GM21717 (cell line): ENCODE measurements at regions not wholly inside any gene's neighbourhood (a gene's known extent, or its start where the extent isn't known, plus 50 kb on each side); places are given as distances from the start of the nearest gene placed in this dataset.
"Not testable (repeated sequence)": the region's sequence is repeated elsewhere in the genome, so short reads cannot be mapped to it uniquely, and the experiment has no call there.

Experiments used
- ATAC-seq: cut with Tn5 transposase; IDR thresholded peaks from one replicate; pipeline ENCODE4 v1.9.1; 2021; ENCODE audit warnings: mild to moderate bottlenecking, moderate library complexity; ENCODE audit not compliant: unreplicated experiment

DNA sequence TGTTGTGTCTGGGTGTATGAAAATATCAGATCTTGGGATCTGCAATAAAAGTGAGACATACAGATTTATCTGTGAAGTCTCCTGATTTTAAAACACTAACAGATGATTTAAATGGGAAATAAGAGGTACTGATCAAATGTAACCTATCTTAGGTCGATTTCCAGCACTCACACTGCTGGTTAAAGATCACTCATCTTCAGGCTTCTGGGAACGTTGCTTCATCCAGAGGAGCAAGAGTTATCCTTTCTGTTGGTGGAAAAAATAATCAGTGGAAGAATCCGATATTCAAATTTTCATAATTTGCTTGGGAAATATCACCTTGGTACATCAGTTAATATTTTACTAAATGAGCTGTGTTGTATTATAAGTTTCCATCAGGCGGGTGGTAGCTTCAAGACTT lies 876.8 kb upstream of the WWC1 start:
- no peak for ATAC-seq

GRCh38 chr5:167415779-167416746 lies 875.4 kb upstream of the WWC1 start:
- no peak for ATAC-seq

DNA sequence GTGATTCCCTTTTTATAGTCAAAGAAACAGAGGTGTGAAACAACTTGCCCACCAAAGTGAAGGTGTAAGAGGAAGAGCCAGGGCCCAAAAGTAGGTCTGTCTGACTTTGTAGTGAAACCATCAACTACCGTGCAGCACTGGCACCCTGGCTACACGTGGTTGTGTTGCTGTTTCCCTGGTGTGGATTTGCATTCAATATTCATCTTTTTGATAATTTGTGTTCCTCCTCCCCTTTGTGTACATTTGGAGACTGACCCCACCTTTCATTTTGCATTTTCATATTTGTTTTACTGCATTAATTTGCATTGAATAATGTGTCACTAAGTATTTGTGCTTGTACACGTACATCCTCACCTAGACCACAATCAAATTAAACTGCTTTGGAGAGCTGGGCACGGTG lies 873.8 kb upstream of the WWC1 start:
- ATAC-seq: no peak

DNA sequence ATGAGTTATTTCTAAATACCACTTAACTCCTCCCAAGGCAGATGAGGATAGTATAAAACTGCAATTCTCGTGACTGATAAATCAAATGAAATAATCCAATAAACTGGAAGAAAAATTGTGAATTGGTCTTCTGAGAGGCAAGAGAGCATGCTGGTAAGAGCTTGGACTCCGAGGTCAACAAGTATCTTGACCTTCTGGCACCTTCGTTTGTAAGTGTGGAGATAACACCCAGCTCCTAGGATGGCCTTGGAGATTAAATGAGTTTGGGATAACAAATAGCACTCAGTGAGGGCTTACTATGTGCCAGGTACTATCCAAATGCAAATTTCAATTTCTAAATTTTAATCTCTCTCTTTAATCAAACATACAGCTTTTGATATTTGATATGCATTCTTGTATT lies 866.3 kb upstream of the WWC1 start:
- no peak for ATAC-seq

DNA sequence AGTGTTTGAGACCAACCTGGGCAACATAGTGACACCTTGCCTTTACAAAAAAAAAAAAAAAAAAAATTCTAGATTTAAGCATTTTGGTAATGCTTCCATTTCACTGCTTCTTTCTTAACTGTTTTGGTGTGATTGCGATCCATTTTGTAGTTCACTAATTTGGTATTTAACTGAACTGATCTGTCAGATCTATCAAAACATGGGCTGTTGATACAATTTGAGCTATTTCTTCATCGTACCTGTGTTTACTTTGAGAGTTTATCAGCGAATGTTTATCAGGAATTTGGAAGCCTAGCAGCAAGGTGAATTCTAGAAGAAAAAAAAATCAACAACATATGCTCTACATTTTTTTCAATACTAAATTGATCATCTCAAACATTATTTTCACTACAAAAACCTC lies 864.9 kb upstream of the WWC1 start:
- no peak for ATAC-seq

DNA sequence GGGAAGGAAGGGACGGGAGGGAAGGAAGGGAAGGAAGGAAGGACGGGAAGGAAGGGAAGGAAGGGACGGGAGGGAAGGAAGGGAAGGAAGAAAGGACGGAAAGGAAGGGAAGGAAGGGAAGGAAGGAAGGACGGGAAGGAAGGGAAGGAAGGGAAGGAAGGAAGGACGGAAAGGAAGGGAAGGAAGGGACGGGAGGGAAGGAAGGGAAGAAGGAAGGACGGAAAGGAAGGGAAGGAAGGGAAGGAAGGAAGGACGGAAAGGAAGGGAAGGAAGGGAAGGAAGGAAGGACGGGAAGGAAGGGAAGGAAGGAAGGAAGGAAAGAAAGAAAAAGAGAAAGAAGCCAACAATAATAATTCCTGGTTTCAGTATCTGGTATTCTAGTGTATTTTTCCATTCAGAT lies 863.8 kb upstream of the WWC1 start:
- not testable (repeated sequence) for ATAC-seq

DNA sequence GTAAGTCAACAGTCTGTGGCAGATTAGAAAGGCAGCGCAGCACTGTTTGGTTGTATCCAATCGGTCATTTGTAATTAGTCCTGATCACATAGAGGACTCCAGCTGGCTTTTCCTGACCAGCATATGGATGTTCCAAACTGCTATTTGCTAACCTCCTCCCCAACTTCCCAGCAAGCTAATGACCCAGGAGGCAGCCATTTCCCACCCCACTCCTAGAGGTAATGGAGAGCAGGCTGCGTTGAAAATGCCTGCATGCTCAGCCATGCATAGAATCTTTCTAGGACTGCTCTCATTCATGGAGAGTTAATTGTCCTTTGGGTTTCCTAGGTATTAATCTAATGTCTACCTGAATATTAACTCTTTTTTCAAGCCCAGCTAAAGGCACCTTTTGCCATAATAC lies 850.6 kb upstream of the WWC1 start:
- ATAC-seq: no peak

GRCh38 chr5:167442922-167443321 lies 848.5 kb upstream of the WWC1 start:
- ATAC-seq: no peak

DNA sequence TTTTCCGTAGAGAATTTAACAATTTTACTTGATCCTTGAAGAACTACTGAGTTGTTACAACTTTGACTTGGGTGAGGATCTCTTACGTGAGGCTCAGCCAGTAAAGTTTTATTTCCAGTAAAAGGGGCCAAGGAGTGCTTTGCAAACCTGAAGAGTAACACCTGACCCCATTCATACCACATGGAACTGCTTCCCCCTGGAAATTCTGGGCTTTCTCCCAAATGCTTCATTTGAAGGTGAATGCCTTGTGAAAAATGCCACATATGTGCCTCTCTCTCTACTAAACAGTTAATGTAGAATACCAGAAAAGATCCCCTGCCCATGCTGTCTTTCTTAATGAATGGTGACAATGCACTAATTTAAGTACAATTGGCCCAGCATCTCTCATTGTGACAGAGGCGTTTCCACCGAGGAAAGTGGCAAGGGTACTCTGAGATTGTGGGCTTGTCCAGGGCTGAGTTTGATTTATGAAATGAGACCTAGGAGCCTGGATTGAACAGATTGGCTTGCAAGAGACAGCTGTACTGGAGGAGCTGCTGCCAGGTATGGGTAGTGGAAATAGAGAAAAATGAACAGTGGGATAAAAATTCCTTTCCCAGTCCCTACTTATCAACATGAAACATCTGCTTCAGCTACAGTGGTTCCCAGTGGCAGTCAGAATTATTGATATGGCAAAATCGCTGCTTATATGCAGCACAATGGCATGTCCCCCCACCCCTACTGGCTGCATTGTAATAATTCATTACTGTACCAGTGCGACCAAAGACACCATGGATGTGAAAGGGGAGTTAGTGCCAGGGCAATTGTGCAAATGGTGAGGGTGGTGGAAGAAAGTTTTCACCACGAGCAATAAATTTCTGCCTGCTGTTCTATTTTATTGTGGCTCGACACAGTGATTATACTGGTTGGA lies 843.7 kb upstream of the WWC1 start:
- no peak for ATAC-seq

- ATAC-seq: no peak
Observed at GRCh38 chr5:167448376-167448775, 843.1 kb upstream of the WWC1 start.

DNA sequence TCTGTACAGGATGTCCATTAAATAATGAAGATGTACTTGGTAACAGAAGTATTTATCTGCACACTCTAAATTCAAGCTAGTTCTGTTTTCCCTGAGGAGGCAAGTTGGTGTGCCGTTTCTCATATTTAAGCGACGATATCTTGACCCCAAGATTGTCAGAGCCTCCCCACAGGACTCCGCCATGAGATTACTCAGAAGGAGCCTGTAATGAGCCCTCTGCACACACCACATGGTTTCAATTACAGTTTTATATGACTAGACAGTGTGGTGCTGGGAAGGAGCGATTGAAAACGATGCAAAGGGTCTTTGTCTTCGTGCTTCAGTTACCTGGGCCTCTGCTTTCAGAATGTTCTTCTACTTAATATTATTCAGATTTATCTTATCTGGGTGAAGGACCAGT lies 840.4 kb upstream of the WWC1 start:
- ATAC-seq: no peak

DNA sequence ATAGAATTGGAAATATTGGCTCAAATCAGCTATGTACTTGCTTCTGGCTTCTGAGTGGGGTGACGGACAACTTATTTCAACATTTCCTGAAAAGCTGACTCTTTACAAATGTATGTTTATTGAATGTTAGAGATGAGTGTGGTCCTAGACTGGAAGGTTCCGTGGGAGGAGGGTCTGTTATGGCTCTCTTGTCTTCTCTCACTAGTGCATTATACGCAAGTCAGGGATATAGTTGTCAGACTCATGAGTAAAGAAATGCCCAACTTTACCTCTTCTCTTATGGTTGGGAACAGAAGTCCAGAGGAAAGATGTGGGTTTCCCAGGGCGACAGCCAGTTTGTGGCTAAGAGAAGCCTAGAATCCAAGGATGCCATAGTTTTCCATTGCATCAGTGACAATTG lies 839.3 kb upstream of the WWC1 start:
- no peak for ATAC-seq

DNA sequence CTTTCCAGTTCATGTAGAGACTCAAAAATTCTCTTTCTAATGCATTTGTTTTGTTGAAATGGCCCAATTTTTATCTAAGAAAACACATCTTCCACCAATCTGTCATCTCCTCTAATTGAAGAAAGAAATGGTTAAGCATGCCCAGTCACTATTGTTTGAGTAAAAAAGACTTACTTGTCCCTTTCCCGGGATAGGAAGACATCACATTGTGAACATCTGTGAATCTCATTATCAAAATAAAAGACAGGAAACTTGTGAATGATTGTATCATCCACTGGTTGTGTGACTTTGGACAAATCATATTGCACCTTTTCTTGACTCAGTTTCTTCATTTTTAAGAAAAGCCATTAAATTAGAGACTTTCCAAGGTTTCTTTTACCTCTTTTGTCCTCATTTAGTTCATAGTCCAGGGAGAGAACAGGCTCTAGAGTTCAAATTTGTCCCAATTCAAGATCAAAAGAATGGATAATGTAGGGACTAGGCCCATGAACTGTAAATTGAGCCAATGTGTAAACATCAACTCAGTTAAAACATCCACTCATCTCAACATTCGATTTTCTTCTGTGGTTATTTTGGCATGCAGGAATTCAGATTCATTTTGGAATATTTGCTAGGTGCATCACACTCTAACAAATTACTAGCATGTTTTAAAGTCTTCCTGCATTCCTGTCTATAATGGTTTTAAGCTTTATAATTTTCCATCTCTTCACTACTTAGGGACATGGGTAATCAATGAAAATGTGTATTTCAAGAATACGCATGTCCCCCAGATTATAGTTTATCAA lies 838.0 kb upstream of the WWC1 start:
- no peak for ATAC-seq

- ATAC-seq: no peak
Observed at GRCh38 chr5:167458412-167458811, 833.0 kb upstream of the WWC1 start.

DNA sequence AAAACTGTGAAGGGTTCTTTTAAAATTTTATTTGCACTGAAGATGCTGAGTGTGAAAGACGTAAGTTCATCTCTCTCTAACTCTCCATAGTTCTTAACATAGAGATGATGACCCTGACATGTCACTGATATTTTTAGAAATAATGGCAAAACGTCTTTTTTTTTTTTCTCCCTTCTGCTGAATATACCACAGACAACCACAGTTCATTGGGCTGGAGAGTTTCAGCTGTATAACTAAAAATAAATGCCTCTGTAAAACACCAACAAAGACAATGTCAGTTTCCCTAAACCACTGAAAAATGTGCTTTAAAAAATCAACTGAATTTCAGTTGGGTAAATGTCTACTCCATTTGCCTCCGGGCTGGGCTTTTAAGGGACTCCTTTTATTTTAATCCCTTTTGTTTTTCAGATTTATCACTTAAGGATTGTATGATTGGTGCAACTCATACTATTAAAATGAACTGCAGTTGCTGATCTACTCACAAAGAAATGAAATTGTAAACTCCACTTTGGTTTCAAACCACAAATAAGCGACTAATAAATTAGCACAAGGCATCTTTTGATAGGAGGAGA lies 830.9 kb upstream of the WWC1 start:
- ATAC-seq: no peak

GRCh38 chr5:167463939-167464338 lies 827.5 kb upstream of the WWC1 start:
- ATAC-seq: no peak

DNA sequence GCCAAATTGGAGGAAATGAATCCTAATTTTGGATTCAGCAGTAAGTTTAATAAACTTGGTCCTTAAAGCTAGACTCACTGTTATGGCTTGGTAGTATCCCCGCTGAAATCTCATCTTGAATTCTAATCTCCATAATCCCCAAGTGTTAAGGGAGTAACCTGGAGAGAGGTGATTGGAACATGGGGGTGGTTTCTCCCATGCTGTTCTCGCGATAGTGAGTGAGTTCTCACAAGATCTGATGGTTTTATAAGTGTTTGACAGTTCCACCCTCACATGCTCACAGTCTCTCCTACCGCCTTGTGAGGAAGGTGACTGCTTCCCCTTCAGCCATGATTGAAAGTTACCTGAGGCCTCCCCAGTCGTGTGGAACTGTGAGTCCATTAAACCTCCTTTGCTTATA lies 824.5 kb upstream of the WWC1 start:
- no peak for ATAC-seq

- no peak for ATAC-seq
Observed at GRCh38 chr5:167472566-167473108, 818.8 kb upstream of the WWC1 start.

- ATAC-seq: no peak
Observed at GRCh38 chr5:167478188-167478587, 813.3 kb upstream of the WWC1 start.

DNA sequence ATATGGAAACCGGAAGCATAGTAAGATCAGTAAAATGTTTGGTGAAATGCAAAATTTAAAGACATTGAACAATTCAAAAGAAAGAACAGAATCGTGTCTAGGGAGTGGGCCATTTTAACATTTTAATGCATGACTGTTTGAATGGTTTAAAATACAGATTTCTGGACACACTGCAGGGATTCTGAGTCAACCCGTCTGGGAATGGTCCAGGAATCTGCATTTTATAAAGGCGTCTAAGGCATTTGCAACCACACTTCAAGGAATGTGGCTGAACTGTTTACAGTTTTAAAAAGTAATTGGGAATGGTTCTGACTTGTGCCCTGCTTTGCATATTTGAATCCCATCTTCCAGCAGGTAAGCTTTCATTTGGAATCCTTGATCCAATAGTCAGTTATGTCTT lies 811.7 kb upstream of the WWC1 start:
- ATAC-seq: no peak
